Hindlimb muscle (tissue), 1 donor: ENCODE measurements at regions not wholly inside any gene's neighbourhood (a gene's known extent, or its start where the extent isn't known, plus 50 kb on each side); places are given as distances from the start of the nearest gene placed in this dataset.

Experiments used
- DNase-seq: peaks from one replicate; pipeline ENCODE4 v3.0.0-alpha.2; 2013

- no peak for DNase-seq
Observed at GRCh38 chr2:181354626-181355025, 102.6 kb upstream of the ITGA4 start.

- no peak for DNase-seq
Observed at GRCh38 chr2:181356526-181357130, 100.6 kb upstream of the ITGA4 start.

DNA sequence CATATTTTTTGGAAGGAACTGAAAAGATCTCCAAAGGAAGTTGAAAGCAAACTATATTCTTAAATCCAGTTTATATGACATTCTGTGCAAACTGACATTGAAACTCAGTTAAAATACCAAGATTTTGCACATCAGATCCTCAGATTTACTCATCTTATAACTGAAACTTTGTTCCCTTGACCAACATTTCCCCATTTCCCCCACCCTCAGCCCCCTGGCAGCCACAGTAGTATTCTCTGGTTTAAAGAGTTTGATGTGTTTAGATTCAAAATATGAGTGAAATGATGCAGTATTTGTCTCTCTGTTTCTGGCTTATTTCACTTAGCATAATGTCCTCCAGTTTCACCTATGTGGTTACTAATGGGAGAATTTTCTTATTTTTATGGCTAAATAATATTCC is 99.2 kb upstream of the ITGA4 start:
- DNase-seq: no peak

DNA sequence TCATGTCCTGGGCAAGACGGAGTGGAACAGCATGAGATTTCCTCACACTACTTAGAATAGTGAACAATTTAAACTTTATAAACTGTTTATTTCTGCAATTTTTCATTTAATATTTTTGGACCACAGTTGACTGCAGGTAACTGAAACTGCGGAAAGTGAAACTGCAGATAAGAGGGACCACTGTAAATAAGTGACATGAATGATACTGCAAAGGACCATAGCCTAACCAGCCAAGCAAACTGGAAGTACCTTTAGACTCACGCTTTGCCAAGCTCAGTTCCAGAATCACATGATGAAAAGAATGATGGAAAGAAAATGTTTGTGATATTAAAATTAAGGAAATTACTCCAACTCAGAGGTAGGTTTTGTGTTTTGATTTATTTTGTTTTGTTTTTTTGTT is 94.6 kb upstream of the ITGA4 start:
- no peak for DNase-seq

GRCh38 chr2:181363164-181363563 is 94.0 kb upstream of the ITGA4 start:
- no peak for DNase-seq

GRCh38 chr2:181364492-181365170 is 92.6 kb upstream of the ITGA4 start:
- DNase-seq: no peak

GRCh38 chr2:181366675-181367175 is 90.5 kb upstream of the ITGA4 start:
- no peak for DNase-seq

- no peak for DNase-seq
Observed at GRCh38 chr2:181367411-181367810, 89.8 kb upstream of the ITGA4 start.

GRCh38 chr2:181367906-181368435 is 89.2 kb upstream of the ITGA4 start:
- no peak for DNase-seq

DNA sequence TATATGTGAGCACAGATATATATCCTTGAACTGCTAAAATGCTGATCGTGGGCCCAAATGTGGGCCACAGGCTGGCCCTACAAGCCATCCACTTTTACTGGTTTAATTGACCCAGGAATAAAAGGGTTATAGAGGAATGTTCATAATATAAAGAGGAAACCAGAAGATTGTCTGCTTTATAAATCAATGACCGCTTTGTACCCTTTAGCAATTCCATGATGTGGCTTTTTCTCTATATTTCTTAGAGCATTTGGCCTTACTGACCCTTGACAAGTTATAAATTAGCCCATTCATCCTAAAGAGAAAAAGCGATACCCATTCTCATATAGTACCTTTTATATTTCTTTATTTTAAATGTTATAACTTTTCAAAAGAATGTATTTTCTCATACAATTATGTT is 87.1 kb upstream of the ITGA4 start:
- DNase-seq: no peak

DNA sequence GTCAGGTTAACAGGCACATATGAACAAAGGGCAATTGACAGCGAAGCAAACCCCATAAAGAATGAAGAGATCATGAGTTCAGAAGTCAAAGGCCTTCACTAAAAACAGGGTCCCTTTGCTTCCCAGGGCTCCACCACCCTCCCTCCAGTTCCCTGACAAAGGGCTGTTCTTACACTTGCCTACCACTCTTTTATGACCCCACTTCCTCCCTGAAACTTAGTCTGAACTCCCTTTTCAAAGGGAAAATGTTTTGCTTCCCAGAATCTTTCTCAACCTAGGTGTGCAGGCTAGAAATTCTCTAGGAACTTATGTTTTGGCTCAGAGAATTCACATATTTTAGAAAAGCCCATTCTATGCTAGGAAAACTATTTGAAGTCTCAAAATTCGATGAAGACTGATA is 86.0 kb upstream of the ITGA4 start:
- DNase-seq: no peak

DNA sequence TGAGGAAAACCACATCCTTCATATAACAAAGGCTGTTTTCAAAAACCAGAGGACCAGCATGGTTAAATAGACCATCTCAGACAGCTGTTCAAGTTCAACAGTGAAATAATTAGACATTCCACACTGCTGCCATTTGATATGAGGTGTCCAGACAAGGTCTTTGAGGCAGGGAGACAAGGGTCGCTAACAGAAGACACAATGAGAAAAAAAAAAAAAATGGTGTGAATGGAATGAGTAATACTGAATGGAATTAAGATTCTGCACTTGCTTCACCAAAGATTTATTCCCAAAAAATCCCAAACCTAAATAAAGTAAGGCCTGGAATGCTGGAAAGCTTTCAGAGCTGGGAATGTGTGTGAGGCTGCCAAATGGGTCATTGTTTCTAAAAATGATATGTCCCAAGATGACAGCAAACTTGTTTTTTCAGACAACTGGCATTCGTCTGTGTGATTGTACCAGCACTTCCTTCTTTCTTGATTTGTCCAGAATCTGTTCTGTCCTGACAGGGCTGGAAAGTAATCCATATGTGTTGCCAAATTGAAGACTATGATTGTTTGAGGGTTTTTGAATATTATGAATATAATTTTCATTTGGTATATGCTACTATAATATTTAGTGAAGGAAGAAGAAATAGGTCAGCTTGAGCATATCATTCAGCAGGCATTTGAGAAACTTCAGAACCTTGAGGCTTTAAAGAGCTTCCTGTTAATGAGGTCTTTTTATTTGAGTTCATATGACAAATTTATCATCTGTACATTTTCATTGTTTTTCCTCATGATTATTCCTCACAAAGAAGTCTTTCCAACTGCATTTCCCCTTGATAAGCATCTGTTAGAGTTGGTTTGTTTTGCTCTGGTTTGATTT is 85.2 kb upstream of the ITGA4 start:
- DNase-seq: peak; percentile 14

- DNase-seq: no peak
Observed at GRCh38 chr2:181372646-181373040, 84.5 kb upstream of the ITGA4 start.

DNA sequence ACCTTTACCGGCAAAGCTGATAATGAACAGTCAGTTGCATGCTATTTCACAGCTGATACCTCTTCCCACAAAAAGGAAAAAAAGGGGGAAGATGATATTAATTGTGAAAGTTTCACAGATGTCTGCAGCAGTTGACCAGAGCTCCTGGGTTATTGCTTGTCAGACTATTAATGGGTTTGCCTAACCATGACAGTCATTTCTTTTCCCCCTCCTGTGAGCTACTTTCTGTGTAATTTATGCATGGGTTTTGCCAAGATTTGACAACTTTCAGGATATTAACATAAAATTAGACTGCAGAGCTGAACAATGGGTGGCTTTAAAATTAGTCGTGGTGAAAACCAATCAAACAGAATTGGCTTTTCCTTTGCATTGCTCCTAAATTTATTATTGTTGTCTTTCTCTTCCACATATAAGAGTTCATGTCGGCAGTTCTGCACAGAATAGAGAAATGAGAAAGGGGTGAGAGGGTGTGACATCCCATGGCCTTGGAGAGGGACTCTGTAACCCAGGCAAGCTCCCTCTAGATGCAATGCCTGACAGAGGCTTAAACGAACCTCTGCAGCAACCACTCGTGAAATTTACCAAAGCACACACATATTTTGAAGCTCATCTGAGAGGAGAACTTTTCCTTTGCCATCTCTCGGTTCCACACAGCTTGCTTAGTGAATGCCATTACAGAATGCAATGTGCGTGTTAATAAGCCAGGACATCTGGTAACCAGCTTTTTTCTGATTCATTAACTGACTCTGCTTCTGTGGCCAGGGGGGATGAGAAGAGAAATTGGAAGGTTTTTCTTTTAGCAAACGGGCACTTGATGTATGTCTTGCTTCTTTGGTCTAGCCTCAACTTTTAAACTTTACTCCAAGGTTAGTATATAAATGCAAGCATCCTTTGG is 82.2 kb upstream of the ITGA4 start:
- no peak for DNase-seq

DNA sequence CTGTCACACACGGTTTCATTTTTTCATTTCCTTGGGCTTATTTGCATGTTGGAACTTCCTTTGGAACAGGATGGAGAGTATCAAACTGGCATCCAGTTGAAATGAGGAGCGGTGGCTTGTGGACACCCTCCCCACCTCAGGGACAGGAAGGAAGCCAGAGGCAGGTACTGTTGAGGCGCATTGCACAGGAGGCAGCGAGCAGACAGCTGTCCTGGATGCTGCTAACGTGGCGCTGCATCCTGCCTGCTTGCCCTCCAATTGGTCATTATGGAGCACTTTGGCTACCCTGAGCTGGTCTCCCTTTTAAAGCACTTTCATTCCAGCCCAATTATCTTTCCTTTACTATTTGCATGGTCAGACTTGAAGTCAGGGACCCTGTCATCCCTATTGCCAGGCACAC is 80.7 kb upstream of the ITGA4 start:
- no peak for DNase-seq

GRCh38 chr2:181376999-181377398 is 80.2 kb upstream of the ITGA4 start:
- no peak for DNase-seq

GRCh38 chr2:181378491-181378890 is 78.7 kb upstream of the ITGA4 start:
- no peak for DNase-seq

DNA sequence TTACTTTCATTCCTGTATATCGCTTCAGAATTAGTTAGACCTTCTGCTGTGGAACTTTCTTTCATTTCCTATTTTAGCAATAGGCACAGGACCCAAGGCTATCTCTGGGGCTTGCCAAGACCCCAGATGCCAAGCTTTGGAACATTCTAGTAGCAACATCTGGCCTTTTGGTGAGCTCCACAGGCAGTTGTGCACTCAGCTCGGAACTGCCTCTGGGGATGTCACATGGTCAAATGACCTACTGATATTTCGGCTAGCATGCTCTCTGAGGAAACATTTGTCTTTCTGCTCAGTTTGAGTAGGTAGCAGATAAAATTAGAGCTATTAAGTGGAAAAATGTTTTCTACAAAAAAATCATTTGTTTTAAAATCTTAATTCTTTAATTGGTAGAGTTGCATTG is 76.6 kb upstream of the ITGA4 start:
- DNase-seq: no peak

GRCh38 chr2:181384923-181385322 is 72.3 kb upstream of the ITGA4 start:
- DNase-seq: no peak

DNA sequence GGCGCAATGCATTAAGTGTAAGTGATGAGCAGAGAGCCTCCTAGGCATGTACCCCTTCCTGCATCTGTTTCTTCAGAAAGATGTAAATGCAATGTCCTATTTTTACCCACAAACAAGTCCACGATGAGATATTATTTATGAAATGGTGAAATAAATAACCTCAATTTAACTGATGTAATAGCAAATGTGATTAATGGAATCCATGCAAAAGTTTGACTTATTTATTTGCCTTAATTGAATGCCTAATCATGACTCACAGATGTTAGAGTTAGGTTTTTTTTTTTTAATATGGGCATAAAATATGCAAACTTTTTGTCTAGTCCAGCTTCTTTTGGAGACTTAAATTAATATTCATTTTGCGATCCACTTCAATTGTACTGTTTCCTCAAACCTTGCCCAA is 67.7 kb upstream of the ITGA4 start:
- no peak for DNase-seq

GRCh38 chr2:181393472-181393871 is 63.7 kb upstream of the ITGA4 start:
- no peak for DNase-seq

GRCh38 chr2:181394741-181395437 is 62.3 kb upstream of the ITGA4 start:
- DNase-seq: no peak
